ENCODE measurements at regions not wholly inside any gene's neighbourhood (a gene's known extent, or its start where the extent isn't known, plus 50 kb on each side); places are given as distances from the start of the nearest gene placed in this dataset.
"Not testable (repeated sequence)": the region's sequence is repeated elsewhere in the genome, so short reads cannot be mapped to it uniquely, and the experiment has no call there.

DNA sequence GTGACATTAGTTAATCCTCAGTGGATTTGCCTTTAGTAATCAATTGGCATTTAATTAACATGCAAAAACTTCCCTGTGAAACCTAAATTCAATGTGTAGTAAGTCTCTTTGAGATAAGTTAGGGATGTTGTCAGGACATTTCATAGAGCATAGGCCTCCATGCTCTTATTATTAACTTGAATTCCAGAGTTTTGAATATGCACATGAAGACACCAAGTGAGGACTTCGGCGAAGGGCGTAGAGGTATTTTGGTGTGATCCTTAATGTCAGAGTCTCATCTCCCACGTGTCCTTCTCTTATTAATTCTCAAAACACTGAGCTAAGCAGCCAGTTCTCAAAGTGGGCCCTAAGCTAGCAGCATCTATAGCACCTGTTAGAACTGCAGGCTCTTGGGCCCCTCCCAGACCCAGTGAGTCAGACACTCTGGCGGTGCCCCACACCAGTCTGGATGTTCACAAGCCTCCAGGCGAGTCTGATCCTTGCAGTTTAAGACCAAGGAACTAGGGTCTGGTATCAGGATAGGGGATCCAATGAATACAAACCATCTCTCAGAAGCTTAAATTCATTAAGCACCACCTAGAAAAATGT lies 292.1 kb downstream of the QKI start:
- DNase-seq = no peak

DNA sequence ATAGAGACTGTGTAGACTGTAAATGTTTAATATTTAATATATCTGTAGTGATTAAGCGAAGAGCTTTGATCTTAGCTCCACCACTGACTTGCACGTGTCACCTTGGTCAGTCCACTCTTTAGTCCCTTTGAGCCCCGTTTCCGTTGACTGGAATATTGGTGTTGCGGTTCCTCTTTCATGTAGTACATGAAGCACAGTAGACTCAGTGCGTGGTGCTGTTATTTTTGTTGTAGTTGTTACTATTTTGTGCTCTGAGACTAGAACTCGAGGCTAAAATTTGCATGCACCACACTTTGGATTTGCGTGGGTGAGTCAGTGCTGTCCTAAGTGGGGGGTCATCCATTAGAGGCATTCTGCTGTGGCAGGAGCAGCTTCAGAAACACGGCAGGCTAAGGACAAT lies 291.4 kb downstream of the QKI start:
- DNase-seq = no peak

DNA sequence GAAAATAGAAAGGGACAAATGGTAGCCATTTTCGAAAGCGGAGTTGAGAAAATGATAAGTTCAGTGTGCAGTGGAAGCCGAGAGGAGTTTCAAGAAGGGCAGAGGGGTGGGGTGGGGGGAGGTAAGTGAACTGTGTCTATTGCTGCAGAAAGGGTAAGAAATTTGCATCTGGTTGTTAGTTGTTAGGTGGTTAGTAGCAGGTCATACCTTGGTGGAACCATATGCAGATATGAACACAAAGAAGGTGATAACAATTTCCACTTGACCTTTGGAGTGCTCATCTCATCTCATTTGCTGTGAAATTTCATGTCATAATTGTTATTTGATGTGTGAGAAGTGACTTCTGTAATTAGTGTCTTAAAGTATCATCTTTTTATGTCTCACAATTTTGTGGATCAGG lies 288.2 kb downstream of the QKI start:
- DNase-seq = no peak

DNA sequence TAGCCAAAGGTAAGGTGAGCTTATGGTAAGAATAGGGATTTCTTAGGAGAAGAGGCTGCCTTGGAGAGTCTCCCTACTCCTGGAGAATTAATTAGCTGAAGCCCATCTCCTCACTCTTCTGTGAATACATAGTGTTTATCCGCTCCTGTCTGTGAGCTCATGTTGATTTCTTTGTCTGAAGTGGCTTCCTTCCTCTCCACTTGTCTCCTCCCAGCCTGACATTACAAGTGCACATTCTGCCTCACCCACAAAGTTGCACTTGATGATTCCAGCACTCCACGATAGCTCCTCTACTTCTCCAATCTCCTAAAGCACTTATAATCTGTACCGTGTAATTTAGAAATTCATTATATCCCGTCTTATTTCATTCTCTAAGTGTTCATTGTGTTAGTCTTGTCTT lies 287.2 kb downstream of the QKI start:
- DNase-seq = no peak

DNA sequence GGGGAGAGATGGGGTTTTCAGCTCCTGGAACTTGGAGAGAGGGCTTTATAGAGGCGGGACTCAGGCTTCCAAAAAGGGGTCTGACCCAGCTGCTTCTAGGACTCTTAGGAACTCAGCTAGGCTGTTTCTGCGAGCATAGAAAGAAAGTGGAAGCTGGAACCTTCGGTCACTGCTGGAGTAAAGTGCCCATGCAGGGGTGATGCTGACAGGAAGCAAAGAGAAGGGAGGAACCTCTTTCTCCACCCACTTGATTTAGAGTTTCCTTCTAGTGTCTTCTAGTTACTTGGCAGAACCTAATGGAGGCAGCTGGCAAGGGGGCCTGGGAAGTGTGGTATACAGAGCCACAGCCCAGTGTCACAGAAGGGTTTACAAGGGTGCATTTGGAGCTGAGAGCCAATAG lies 283.6 kb downstream of the QKI start:
- DNase-seq = no peak

DNA sequence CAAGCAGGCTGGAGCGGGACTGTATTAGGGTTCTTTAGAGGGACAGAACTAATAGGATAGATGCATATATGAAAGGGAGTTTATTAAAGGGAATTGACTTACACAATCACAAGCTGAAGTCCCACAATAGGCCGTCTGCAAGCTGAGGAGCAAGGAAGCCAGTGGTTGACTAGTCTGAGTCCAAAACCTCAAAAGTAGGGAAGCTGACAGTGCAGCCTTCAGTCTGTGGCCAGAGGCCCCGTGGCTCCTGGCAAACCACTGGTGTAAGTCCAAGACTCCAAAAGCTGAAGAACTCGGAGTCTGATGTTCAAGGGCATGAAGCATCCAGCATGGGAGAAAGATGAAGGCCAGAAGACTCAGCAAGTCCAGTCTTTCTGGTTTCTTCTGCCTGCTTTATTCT lies 281.8 kb downstream of the QKI start:
- not testable (repeated sequence) for DNase-seq

DNA sequence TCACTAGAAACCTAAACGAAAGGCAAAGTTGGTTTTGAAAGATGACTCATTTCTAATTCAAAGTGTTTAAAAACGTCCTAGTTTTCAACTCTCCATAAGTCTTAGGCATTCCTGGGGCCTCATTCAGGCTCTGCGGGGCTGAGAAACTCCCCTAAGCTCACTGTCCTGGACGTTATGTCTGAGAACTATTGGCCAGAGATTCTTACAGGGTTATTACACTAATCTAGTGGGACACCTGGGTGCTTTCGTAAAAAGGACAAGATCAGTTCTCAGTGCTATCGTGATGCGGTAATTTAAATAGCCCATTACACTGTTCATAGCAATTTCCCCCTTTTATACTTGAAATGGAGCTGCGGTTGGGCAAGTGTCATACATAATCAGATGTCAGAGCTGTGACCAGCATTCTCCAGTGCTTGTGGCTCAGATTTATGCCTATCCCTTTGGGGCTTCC lies 280.9 kb downstream of the QKI start:
- no peak for DNase-seq

DNA sequence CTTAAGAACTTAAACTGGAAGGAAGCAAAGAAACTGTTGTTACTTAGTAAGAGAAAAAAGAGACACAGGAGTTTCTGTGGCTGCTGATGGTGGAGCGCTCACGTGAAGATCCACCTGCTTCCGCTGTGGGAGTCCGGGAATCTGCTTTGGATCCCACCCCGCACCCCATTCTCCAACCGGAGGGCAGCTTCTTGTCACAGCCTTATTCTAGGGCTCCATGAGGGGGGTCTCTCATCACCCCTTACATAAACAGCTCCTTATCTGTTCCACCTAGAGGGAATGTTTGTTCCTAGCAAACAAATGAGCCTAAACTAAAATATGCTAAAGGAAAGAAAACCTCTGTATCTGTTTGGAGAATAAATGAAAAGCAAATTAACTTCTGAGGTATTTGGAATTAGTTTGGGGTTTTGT lies 280.5 kb downstream of the QKI start:
- DNase-seq = no peak

DNA sequence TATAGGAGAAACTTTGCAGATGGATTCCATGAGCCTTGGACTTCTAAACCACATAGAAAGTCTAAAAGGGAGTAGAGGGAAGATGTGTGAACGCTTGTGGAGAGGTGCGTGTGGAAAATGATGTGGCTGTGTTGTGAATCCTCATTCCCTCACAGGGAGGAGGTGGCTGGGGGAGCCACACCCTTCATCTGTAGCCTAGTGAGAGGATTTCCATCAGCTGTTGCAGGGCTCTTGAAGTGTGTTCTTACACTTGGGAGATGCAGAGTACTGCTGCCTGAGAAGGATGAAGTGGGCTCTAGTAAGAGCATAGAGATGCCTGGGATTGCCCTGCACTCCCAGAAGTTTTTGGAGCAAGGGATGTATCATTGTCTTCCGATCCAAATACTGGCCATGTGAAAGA lies 279.6 kb downstream of the QKI start:
- DNase-seq = no peak

DNA sequence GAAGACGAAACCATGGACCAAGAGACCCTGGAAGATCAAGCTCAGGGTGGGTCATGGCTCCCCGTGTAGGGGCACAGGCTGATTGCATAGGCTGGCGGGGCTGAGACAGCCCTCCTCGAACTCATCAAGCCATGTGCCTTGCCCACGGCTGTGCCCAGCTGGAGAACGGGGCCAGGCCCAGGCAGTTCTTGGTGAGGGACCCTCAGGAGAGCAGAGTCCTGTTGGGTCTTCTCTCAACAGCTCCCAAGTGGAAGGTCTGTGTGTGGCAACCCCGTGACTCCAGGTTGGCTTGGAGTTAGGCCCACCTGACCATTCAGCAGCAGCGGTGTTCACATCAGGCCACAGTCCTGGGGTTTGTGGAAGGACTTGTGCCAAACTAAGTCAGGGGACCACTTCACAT lies 276.5 kb downstream of the QKI start:
- no peak for DNase-seq

DNA sequence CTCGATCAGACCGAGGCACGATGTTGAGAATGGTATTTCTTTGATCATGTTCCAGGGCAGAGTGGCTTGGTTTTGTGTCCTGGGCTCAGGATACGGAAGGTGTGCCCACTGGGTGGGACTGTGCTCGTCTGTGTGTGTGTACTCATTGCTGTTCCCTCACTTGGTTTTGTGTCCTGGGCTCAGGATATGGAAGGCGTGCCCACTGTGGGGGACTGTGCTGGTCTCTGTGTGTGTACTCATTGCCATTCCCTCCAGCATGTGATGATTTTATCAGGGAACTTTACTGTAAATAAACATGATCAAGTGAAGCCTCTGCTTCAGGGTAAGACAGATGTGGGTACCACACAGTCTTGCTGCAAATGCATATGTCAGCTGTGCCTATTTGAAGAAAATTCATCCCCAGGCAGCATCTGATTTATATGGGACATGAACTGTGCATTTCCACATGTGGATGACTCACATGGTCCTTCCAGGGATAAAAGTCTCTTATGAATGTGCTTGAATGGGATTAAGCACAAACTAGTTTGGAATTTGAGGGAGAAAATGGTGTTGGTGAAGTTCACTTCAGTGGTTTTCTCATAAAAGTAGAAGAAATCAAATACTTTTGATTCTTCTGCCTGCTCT lies 274.3 kb downstream of the QKI start:
- no peak for DNase-seq

DNA sequence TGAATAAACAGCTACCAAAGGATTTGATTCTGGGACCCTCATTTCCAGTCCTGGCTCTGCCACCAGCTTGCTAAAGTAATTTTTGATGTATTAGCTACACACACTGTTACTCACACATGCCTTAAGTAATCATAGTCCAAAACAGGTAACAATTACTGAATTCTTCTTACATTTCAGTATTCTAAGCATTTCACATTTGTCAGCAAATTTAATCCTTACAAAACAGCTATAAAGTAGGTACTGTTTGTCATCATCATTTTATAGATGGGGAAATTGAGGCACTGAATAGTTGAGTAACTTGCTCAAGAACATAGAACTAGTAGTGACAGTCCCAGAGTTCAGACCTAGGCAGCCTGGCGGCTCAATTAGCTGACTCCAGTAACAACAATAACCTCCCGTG lies 272.6 kb downstream of the QKI start:
- no peak for DNase-seq

DNA sequence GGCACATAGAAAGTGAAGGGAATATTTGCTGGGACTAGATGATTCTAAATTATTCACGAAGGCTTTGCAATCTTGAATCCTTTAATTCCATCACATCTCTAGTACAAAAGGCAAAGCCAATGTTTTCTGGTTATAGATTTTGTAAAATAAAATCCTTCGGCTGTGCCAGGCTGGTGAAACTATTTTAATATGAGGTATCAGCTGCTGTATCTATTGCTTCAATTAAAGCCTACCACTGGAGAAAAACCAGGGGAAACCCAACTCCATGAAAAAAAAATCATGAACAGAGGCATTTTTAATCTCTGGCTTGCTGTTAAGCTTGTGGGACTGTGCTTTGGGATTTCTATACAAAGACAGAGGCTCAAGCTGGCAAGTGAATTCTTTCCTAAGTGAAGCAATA lies 271.8 kb downstream of the QKI start:
- DNase-seq = no peak

DNA sequence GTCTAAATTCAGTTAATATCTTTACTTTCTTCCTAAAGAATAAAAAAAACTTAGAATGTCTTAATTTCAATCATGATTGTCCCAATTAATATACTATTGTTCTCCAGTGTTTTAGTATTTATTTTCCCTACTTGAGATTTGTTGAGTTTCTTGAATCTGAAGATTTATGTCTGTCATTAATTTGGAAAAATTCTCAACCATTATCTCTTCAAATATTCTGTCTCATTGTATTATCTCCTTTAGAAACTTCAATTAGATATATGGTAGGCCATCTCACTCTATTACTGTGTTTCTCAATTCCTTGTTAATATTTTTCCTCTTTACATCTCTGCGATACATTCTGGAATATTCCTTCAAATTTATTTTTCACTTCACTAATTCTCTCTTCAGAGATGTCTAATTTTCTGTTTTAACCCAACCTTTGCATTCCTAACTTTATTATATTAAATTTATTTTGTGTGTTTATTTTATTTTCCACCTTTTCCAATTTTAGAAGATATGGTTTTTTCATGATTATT lies 268.6 kb downstream of the QKI start:
- DNase-seq = no peak

DNA sequence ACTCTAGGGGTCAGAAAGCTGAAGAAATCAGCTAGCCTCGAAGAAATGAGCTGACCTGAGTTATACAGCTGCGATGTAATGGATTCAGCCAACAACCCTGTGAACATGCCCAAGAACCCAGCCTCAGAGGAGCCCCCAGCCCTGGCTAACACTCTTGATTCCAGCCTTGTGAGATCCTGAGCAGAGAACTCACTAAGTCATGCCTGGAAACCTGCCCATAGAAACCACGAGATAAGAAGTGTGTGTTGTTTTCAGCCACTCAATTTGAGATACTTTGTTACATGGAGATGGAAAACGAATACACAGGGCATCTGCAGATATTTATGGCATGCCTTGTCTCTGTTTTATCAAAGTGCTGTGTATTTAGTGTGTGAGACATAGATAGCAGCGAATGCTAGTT lies 265.2 kb downstream of the QKI start:
- no peak for DNase-seq

DNA sequence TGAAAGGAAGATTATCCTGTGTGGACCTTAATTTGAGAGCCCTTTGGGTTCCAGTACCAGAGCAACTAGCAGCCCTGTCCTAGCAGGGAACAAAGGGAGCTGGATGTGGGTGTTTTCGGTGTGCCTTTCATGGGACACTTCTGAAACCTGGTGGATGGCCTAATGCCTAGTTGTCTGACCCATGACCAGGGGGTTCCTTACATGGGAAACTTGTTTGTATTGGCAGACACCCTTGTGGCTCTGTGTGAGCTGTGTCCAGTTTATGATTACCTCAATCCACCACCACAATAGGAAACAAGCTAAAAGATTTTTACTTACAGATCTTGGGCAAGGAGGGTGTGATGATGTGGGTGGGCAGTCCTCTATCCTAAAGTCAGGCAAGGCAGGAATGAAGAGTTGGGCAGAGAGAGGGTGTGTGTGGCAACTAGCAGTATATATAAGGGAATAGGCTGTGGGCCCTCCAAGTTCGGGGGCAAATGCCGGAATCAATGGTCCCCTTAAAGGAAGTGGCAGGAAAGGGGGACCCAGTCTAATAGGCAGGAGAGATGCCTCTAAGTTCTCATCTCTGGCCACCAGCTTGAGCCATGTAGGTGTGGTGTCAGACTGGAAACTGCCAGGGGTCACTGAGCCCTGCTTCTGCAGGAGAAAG lies 264.6 kb downstream of the QKI start:
- DNase-seq = no peak

DNA sequence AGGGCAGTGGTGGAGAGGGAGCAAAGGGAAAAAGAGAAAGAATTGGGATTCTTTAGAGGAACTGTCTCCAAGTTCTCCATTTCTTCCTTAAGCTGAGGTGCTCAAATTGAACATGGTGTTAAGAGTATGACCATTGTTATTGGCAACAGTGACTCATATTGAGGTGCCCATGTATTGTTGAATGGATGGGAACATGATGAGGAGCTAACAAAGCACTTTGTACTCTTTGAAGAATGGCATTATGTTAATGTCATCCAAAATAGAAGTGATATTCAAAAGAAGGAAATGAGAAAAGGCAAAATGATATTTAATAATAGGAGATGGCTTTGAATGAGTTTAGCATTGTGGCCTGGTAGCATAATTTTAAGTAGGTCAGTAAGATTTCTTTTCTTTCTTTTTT lies 261.1 kb downstream of the QKI start:
- no peak for DNase-seq

DNA sequence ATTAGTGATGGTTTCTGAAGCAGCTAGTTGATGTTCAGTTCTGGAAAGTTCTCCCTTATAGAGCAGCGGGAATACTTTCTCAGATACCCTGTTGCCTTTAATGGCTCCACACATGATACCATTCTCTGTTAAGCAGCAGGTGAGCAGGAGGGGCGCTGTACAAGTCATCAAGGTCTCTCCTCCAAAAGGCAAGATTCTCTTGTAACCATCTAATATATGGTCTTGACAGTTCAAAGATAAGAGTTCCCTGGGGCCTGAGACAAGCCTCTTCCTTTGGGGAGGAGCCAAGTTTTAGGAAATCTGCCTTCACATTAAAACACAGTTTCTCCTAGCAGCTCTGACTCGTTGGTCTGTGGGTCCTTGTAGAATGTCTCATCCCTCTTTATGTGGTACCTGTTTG lies 258.2 kb downstream of the QKI start:
- no peak for DNase-seq

DNA sequence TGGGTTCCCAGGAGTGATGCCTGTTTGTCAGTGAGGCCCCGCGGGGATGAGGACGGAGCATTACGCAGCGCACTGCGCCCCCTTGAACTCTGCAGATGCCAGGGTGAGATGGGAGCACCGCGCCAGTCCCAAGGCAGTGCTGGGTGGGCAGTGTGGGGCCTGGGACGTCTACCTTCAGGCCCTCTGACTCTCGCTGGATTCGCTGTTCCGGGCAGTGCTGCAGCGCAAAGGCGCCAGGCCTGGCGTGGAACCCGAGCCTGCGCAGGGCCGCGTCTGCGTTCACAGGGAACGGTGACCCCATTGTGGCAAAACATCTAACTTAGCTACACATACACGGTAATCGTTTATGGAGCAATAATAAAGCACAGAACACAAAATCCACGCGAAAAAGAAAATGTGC lies 257.3 kb downstream of the QKI start:
- DNase-seq = no peak

DNA sequence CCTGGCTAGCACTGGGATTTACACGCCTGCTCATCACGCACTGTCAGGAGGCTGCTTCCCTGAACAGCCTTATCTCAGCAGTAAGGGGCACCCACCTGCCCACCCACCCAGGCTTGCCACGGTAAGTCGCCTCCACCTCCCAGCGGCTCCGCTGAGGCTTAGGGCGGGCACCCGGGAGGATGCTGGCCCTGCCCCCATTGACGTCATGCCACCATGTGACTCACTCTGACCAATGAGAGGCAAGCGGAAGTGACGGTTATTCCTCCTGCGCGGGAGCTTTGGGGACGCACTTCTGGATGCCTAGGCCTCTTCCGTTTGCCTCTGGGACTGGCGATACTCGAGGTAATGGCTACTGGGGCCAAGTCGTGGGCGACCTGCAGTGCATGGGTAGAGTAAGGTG lies 256.8 kb downstream of the QKI start:
- no peak for DNase-seq

DNA sequence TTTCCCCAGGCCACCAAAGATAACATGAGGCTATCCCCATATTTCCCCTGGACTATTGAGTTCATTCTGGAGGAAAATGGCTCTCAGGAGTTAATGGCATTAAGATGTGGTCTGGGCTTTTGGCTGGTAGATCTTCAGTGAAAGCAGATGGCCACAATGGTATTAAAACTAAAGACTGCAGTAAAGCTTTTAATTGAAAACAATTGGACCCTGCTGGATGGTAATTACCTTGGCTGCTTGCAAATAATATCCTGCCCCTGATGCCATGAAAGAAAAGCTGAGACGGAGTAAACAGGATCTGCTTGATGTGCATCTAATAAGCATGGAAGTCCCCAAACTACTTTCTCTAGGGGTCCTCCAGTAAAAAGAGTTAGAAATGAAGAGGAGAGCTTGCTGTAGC lies 255.8 kb downstream of the QKI start:
- no peak for DNase-seq

DNA sequence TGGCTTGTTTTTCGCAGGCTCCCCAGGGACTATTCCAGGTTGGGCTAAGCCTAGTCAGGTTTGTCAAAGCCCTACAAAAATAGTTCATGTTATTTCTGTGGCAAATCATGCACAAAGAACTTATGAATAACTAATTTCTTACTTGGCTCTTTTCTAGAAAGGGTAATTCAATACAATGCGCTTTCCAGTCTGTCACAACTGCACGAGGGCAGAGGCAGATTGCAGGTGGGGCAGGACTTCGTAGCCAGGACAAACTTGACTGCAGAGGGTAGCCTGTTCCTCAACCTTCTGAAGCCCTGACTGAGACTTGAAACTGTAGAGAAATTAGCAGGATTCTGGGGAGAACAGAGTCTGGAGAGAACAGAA lies 253.5 kb downstream of the QKI start:
- no peak for DNase-seq

DNA sequence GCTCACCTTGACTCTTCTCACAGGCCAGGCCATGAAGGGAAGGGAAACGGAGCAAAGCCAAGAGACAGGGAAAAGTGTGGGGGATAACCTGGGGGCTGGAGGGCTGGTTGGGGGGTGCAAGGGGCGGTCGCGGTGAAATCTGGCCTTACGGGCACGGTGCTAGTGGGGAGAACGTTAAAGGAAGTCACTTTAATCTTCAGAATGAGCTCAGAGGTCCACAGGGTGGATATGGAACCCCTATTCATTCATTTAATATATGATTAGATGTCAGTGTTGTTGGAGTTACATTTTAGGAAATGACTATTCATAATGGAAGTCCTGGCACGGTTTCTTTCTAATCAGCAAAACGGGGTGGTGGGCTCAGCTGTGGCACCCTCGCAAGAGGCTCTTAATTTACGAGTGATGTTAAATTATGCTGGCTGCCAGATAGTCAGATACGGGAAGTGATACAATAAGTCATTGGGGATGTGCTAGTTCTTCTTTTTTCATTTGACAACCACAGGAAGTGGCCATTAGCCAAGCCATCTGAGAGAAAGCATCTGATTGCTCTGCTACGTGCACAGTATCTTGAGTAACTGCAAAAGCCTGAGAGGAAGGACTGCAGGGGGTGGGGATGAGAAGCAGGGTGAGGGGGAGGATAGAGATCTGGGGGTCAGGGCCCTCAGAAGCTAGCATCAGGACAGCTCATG lies 253.0 kb downstream of the QKI start:
- DNase-seq = no peak

DNA sequence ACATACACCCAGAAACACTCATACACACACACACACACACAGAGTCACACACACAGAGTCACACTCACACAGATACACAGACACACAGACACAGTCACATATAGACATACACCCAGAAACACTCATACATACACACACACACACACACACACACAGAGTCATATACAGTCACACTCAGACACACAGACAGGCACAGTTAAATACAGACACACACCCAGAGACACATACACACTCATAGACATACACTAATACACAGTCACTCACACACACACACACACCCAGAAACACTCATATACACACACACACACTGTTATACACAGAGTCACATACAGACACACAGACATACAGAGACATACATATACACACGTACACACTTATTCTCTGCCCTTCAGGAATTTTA lies 250.9 kb downstream of the QKI start:
- DNase-seq = no peak

Measured in cerebellar nuclear complex (tissue), 1 donor.